H1 (cell line): ENCODE measurements at regions not wholly inside any gene's neighbourhood (a gene's known extent, or its start where the extent isn't known, plus 50 kb on each side); places are given as distances from the start of the nearest gene placed in this dataset.

Source experiments
- CTCF ChIA-PET: fragments of 300-600 bp; sonication (Branson Sonifier 250); formaldehyde crosslinking; loops from one replicate; lab custom pipeline; 2021; ENCODE audit not compliant: partially characterized antibody; lab: Charles Lee
- POLR2A ChIA-PET: fragments of 300-600 bp; sonication (Branson Sonifier 250); formaldehyde crosslinking; loops from one replicate; lab custom pipeline; 2021; ENCODE audit warnings: inconsistent platforms; ENCODE audit not compliant: partially characterized antibody; lab: Charles Lee
- DNase-seq, 2 experiments: peaks; one replicate each; pipeline versions ENCODE4 v3.0.0 to v3.0.0-alpha.2; 2010 to 2022; ENCODE audit warnings: low spot score in 2 of 2, low read depth in 1 of 2, mixed read lengths in 1 of 2
- FAIRE-seq: peaks from 2 replicates; lab custom pipeline; 2011; peaks lifted over from hg19 to GRCh38; lab: Jason Lieb, UNC
- H2AFZ ChIP-seq: 2 replicates; pipeline ENCODE4 v1.8.1; 2012; ENCODE audit warnings: low read length, inconsistent platforms
- H2AK5ac ChIP-seq: 2 replicates; pipeline ENCODE4 v1.6.1; 2013; ENCODE audit warnings: low read depth, low read length
- H2BK120ac ChIP-seq: replicated peaks from 2 replicates; pipeline ENCODE3; 2013; ENCODE audit warnings: low read depth, low read length, inconsistent platforms
- H2BK12ac ChIP-seq: 2 replicates; pipeline ENCODE4 v1.6.1; 2013; ENCODE audit warnings: low read depth, low read length
- H2BK15ac ChIP-seq: 2 replicates; pipeline ENCODE4 v1.6.1; 2013; ENCODE audit warnings: low read length
- H2BK20ac ChIP-seq: 2 replicates; pipeline ENCODE4 v1.6.1; 2013; ENCODE audit warnings: low read length
- H2BK5ac ChIP-seq: 2 replicates; pipeline ENCODE4 v1.6.1; 2013; ENCODE audit warnings: low read depth, low read length
- H3K14ac ChIP-seq: 2 replicates; pipeline ENCODE4 v1.6.1; 2013; ENCODE audit warnings: inconsistent platforms; ENCODE audit not compliant: insufficient read length
- H3K18ac ChIP-seq: 2 replicates; pipeline ENCODE4 v1.6.1; 2013; ENCODE audit warnings: low read length; ENCODE audit errors: extremely low read depth
- H3K23ac ChIP-seq: 2 replicates; pipeline ENCODE4 v1.6.1; 2013; ENCODE audit warnings: inconsistent platforms; ENCODE audit not compliant: insufficient read length
- H3K23me2 ChIP-seq: 2 replicates; pipeline ENCODE4 v1.6.1; 2013; ENCODE audit warnings: low read depth, low read length
- H3K27ac ChIP-seq: 2 replicates; pipeline ENCODE4 v1.6.1; 2011; ENCODE audit warnings: low read depth, low read length, inconsistent platforms
- H3K27me3 ChIP-seq, 4 experiments: replicated peaks in 1 of 4; 1 replicate in 1 of 4; 2 replicates in 3 of 4; pipeline versions ENCODE4 v1.6.1 to v1.8.1; 2011 to 2013; ENCODE audit warnings: low read length in 3 of 4, mild to moderate bottlenecking in 3 of 4, inconsistent platforms in 2 of 4, mixed read lengths in 2 of 4, moderate library complexity in 1 of 4; ENCODE audit not compliant: control insufficient read depth in 3 of 4, insufficient read depth in 3 of 4; ENCODE audit errors: extremely low read depth in 1 of 4
- H3K36me3 ChIP-seq, 4 experiments: 2 replicates each; pipeline versions ENCODE4 v1.6.1 to v1.8.1; 2011 to 2013; ENCODE audit warnings: mild to moderate bottlenecking in 4 of 4, low read length in 3 of 4, moderate library complexity in 2 of 4, control low read depth in 1 of 4, inconsistent platforms in 1 of 4; ENCODE audit not compliant: insufficient read depth in 4 of 4, control insufficient read depth in 2 of 4
- H3K4ac ChIP-seq: replicated peaks from 2 replicates; pipeline ENCODE3; 2013; ENCODE audit warnings: low read length, low read depth, mixed read lengths, inconsistent platforms; ENCODE audit not compliant: insufficient read length
- H3K4me1 ChIP-seq, 4 experiments: replicated peaks in 1 of 4; 1 replicate in 1 of 4; 2 replicates in 3 of 4; pipeline versions ENCODE4 v1.6.1 to v1.8.1; 2011 to 2013; ENCODE audit warnings: low read length in 3 of 4, inconsistent platforms in 2 of 4, mixed read lengths in 1 of 4; ENCODE audit not compliant: insufficient read depth in 4 of 4, control insufficient read depth in 3 of 4
- H3K4me2 ChIP-seq, 2 experiments: 2 replicates each; pipeline versions ENCODE4 v1.6.1 to v1.8.1; 2011 to 2013; ENCODE audit warnings: low read depth in 2 of 2, low read length in 2 of 2, control low read depth in 1 of 2, inconsistent platforms in 1 of 2, mild to moderate bottlenecking in 1 of 2; ENCODE audit not compliant: insufficient read depth in 1 of 2
- H3K4me3 ChIP-seq, 4 experiments: fragments of 200-600, 300-600 bp in 1 of 4; sonication (generic), shearing (Covaris generic), sonication (Bioruptor Twin) in 1 of 4; 2 replicates each; pipeline versions ENCODE4 v1.5.1 to v1.8.1; 2011 to 2016; ENCODE audit warnings: low read length in 4 of 4, low read depth in 3 of 4, control low read depth in 2 of 4, inconsistent platforms in 2 of 4, mild to moderate bottlenecking in 2 of 4, mixed read lengths in 1 of 4, moderate library complexity in 1 of 4; ENCODE audit not compliant: insufficient read depth in 2 of 4; ENCODE audit errors: extremely low read depth in 1 of 4
- H3K56ac ChIP-seq: replicated peaks from 2 replicates; pipeline ENCODE3; 2013; ENCODE audit warnings: low read depth, mild to moderate bottlenecking, mixed read lengths, low read length, inconsistent platforms; ENCODE audit not compliant: insufficient read length
- H3K79me1 ChIP-seq: 2 replicates; pipeline ENCODE4 v1.6.1; 2013; ENCODE audit warnings: low read depth, low read length, control low read depth
- H3K79me2 ChIP-seq, 2 experiments: 2 replicates each; pipeline versions ENCODE4 v1.6.1 to v1.8.1; 2012 to 2013; ENCODE audit warnings: low read length in 2 of 2, mild to moderate bottlenecking in 2 of 2, inconsistent platforms in 1 of 2; ENCODE audit not compliant: insufficient read depth in 2 of 2, control insufficient read depth in 1 of 2
- H3K9ac ChIP-seq, 4 experiments: replicated peaks in 1 of 4; 1 replicate in 1 of 4; 2 replicates in 3 of 4; pipeline versions ENCODE4 v1.6.1 to v1.8.1; 2011 to 2013; ENCODE audit warnings: low read depth in 3 of 4, low read length in 3 of 4, control low read depth in 2 of 4, mild to moderate bottlenecking in 2 of 4, moderate library complexity in 2 of 4, inconsistent platforms in 1 of 4; ENCODE audit errors: extremely low read depth in 1 of 4
- H3K9me3 ChIP-seq, 2 experiments: 2 replicates each; pipeline versions ENCODE4 v1.6.1 to v1.8.1; 2012 to 2013; ENCODE audit warnings: mild to moderate bottlenecking in 2 of 2, moderate library complexity in 2 of 2, control low read depth in 1 of 2, inconsistent platforms in 1 of 2, low read depth in 1 of 2, low read length in 1 of 2, mixed read lengths in 1 of 2; ENCODE audit not compliant: insufficient read depth in 2 of 2
- H4K20me1 ChIP-seq, 2 experiments: replicated peaks in 1 of 2; 2 replicates each; pipeline versions ENCODE3 to v1.8.1; 2011 to 2013; ENCODE audit warnings: inconsistent platforms in 2 of 2, low read length in 2 of 2, mild to moderate bottlenecking in 1 of 2; ENCODE audit not compliant: insufficient read depth in 2 of 2, control insufficient read depth in 1 of 2
- H4K5ac ChIP-seq: 2 replicates; pipeline ENCODE4 v1.6.1; 2013; ENCODE audit warnings: low read length, low read depth, mixed read lengths, inconsistent platforms; ENCODE audit not compliant: insufficient read length
- H4K8ac ChIP-seq: 2 replicates; pipeline ENCODE4 v1.8.0; 2013; ENCODE audit warnings: mild to moderate bottlenecking, moderate library complexity, low read length, inconsistent platforms; ENCODE audit not compliant: insufficient read depth; ENCODE audit errors: extremely low read depth
- H4K91ac ChIP-seq: replicated peaks from 2 replicates; pipeline ENCODE3; 2013; ENCODE audit warnings: low read length, mixed read lengths, inconsistent platforms; ENCODE audit not compliant: insufficient read length
- ASH2L ChIP-seq: fragments of 200-600, 300-600 bp; sonication (generic); IDR thresholded peaks from one replicate; pipeline ENCODE4 v1.7.1; 2017; ENCODE audit warnings: low read length
- CBX8 ChIP-seq: fragments of 300-800, 300-1000 bp; sonication (generic); IDR thresholded peaks from 2 replicates; pipeline ENCODE4 v1.7.1; 2016; ENCODE audit warnings: low read depth, low read length, borderline replicate concordance
- CEBPB ChIP-seq: IDR thresholded peaks from 2 replicates; pipeline ENCODE4 v1.6.1; 2012; ENCODE audit warnings: low read depth, low read length
- CTCF ChIP-seq, 3 experiments: IDR thresholded peaks; 1 replicate in 2 of 3; 2 replicates in 1 of 3; pipeline versions ENCODE4 v1.5.1 to v1.6.1; 2011; ENCODE audit warnings: low read length in 3 of 3, mild to moderate bottlenecking in 3 of 3, inconsistent platforms in 2 of 3, low read depth in 1 of 3, moderate library complexity in 1 of 3; ENCODE audit not compliant: insufficient read depth in 1 of 3; ENCODE audit errors: control extremely low read depth in 1 of 3
- NRF1 ChIP-seq: IDR thresholded peaks from 2 replicates; pipeline ENCODE4 v1.6.1; 2011; ENCODE audit warnings: mild to moderate bottlenecking, low read depth, low read length, improper control_type of control experiment
- POU5F1 ChIP-seq: IDR thresholded peaks from 2 replicates; pipeline ENCODE4 v1.6.1; 2011; ENCODE audit warnings: low read depth, mild to moderate bottlenecking, low read length, moderate library complexity
- RXRA ChIP-seq: IDR thresholded peaks from 2 replicates; pipeline ENCODE4 v1.6.1; 2011; ENCODE audit warnings: low read depth, mild to moderate bottlenecking, low read length, moderate library complexity; ENCODE audit not compliant: insufficient read depth
- SIRT6 ChIP-seq: IDR thresholded peaks from one replicate; pipeline ENCODE4 v1.7.1; 2012; ENCODE audit warnings: low read length, inconsistent platforms
- SP4 ChIP-seq: IDR thresholded peaks from 2 replicates; pipeline ENCODE4 v1.6.1; 2012; ENCODE audit warnings: low read length, inconsistent platforms
- TAF7 ChIP-seq: optimal IDR thresholded peaks from 2 replicates; pipeline ENCODE3; 2011; ENCODE audit warnings: low read depth, mild to moderate bottlenecking, inconsistent platforms, low read length, moderate library complexity, borderline replicate concordance
- WGBS, 2 experiments: shearing (Covaris generic) in 1 of 2; methylation state at CpG; one replicate each; pipeline versions ENCODE4 v1.1.6 to v1.1.7; 2013 to 2015; ENCODE audit warnings: low lambda C conversion rate in 2 of 2, mixed read lengths in 2 of 2, inconsistent platforms in 1 of 2, low coverage in 1 of 2, missing lambda C conversion rate in 1 of 2; ENCODE audit not compliant: insufficient replicate concordance in 2 of 2, insufficient coverage in 1 of 2, insufficient read length in 1 of 2; ENCODE audit errors: extremely low coverage in 1 of 2, missing lambda C conversion rate in 1 of 2; 5-methylcytosine and 5-hydroxymethylcytosine counted together

GRCh38 chr4:138455097-138455496, 212.9 kb upstream of the SLC7A11 start:
- no peak for FAIRE-seq
- no peak overlapping the region for H4K8ac ChIP-seq
- H2AK5ac ChIP-seq, result no peak overlapping the region
- no peak overlapping the region for H4K5ac ChIP-seq
- no peak overlapping the region for H3K27ac ChIP-seq
- H3K23ac ChIP-seq, result no peak overlapping the region
- H3K56ac ChIP-seq, result no peak overlapping the region
- H3K4me2 ChIP-seq, result no peak overlapping the region
- peaks cover 0 to 9% (median 0%) of the 10 kb centered on the region in 4 experiments; a peak in 1 of 7 replicates for H3K4me1 ChIP-seq
- no peaks in the 10 kb centered on the region for H3K79me2 ChIP-seq
- no peak overlapping the region for H2BK12ac ChIP-seq
- no peak for DNase-seq
- H3K23me2 ChIP-seq, result no peaks in the 10 kb centered on the region
- 95% methylated on average over 1 of the region's 1 CpG; no CpG with 5 or more reads in 1 of the 2 experiments for whole genome bisulfite sequencing, 2 experiments
- no peaks in the 10 kb centered on the region for H3K9me3 ChIP-seq
- H3K14ac ChIP-seq, result no peak overlapping the region
- no peak overlapping the region for H2BK5ac ChIP-seq
- H2AFZ ChIP-seq, result no peak overlapping the region
- CTCF ChIA-PET, result no interaction called here
- H3K18ac ChIP-seq, result no peak overlapping the region
- H3K4me3 ChIP-seq, result no peak overlapping the region
- no peaks in the 10 kb centered on the region for H3K27me3 ChIP-seq
- H3K9ac ChIP-seq, result no peak overlapping the region
- POLR2A ChIA-PET, result no interaction called here
- H3K4ac ChIP-seq, result no peak overlapping the region
- no peak overlapping the region for H4K91ac ChIP-seq
- no peaks in the 10 kb centered on the region for H4K20me1 ChIP-seq
- TF ChIP-seq CEBPB (no peak), ASH2L (no peak), SP4 (no peak), CBX8 (no peak), SIRT6 (no peak), NRF1 (no peak), RXRA (no peak), CTCF (IDR thresholded peaks at IDR 0.05; ENCODE audit: control extremely low read depth in 1 of 3, insufficient read depth in 1 of 3, low read depth in 1 of 3, low read length in 3 of 3) (no peak), TAF7 (no peak), POU5F1 (no peak)
- no peak overlapping the region for H2BK15ac ChIP-seq
- no peak overlapping the region for H2BK120ac ChIP-seq
- H3K36me3 ChIP-seq, result no peaks in the 10 kb centered on the region
- H2BK20ac ChIP-seq, result no peak overlapping the region
- H3K79me1 ChIP-seq, result no peaks in the 10 kb centered on the region
